Loucy (cell line): ENCODE measurements at regions not wholly inside any gene's neighbourhood (a gene's known extent, or its start where the extent isn't known, plus 50 kb on each side); places are given as distances from the start of the nearest gene placed in this dataset.

Experiments used
- CTCF ChIP-seq: fragments of 200-600 bp; sonication (generic); conservative IDR thresholded peaks from 2 replicates; pipeline ENCODE4 v1.5.1; 2014; ENCODE audit warnings: mild to moderate bottlenecking, antibody characterized with exemption, low read length
- EZH2phosphoT487 ChIP-seq: fragments of 200-600 bp; IDR thresholded peaks from 2 replicates; pipeline ENCODE4 v1.6.1; 2018; ENCODE audit warnings: antibody characterized with exemption, mild to moderate bottlenecking, moderate library complexity, borderline replicate concordance

DNA sequence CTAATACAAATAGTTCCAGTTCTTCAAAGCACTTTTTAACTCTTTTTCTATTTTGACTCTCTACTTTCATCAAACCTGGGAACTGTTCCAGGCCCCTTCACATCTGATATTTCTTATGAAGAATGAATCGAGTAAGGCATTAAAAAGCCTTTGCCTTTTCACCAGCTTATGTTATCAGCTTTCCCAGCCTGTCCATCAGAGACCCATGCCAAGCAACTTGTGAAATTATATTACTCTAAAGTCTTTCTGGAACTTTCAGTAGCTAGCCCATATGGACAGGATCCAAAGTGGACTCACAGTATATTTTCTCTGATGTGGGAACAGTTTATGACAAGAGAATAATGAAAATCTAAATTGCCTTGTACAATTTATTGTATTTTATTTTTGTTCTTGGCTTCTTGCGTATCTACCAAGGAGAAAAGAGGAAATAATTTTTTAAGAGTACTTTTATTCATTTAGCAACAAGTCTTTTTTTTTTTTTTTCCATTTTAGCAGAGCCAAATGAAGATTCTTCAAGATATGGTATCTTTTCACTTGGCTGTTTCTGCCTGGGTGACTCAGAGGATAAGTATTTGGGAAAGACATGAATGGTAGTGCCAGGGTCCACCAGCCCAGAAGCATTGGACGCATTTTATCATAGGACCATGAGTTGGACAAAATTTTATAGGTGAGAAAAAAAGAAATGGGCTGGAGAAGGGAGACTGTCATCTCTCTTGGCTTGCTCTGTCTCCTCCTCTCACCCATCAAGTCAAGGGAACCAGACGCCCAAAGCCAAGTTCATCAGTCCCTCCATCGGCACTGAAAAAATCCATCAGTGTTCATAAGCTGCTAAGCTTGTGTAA, 195.8 kb upstream of the NEBL start:
- TF ChIP-seq CTCF (no peak), EZH2phosphoT487 (no peak)
